ENCODE measurements at regions not wholly inside any gene's neighbourhood (a gene's known extent, or its start where the extent isn't known, plus 50 kb on each side); places are given as distances from the start of the nearest gene placed in this dataset.

- DNase-seq (no peak), ATAC-seq (no peak)
- Mint-ChIP-seq H3K4me1 (peaks cover 58% of the 10 kb centered on the region), H3K27me3 (no peaks in the 10 kb centered on the region), H3K27ac (peak overlapping the region; percentile 100), H3K4me3 (peak overlapping the region; percentile 82), H3K36me3 (ENCODE audit: low read depth) (peaks cover 15% of the 10 kb centered on the region)
- H3K9me3 ChIP-seq (ENCODE audit: control insufficient read depth, low read length, poor library complexity, severe bottlenecking), result no peaks in the 10 kb centered on the region
These were observed 75.8 kb downstream of the DAD1 start for GRCh38 chr14:22513066-22513812.

DNA sequence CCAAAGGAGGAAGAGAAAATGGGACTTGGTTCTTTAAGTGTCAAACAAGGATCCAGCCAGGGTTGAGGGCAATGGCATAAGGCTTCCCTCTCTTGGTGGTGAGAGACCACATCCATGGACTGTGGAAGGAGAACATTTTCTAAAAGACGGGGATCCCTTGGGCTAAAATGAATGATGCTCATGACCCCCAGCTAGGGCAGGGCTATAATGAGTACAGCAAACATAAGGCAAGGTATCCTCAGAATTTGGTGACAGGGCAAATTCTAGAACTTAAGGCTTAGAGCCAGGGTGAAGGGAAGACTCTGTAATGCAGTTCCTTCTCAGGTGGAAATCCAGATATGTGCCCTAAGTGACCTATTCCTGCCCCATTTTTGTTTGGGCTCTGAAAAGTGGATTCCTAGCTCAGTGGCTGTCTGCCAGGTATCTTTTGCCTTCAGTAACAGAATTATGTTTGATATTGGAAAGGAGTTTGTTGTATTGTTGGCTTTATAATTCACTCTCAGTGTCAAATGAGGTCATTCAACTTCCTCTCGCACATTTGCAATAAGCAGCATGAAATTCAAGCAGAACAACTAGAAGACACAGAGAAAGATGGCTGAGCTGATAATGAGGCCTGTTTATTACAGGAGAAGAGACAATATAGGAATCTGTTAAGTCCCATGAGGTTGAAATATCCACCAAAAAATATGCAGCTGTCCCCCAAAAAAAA, 76.8 kb downstream of the DAD1 start:
- Mint-ChIP-seq H3K4me3 (peak overlapping the region; percentile 79), H3K4me1 (peaks cover 51% of the 10 kb centered on the region), H3K27ac (peak overlapping the region; percentile 100), H3K36me3 (ENCODE audit: low read depth) (peaks cover 13% of the 10 kb centered on the region), H3K27me3 (no peaks in the 10 kb centered on the region)
- no peaks in the 10 kb centered on the region for H3K9me3 ChIP-seq (ENCODE audit: control insufficient read depth, low read length, poor library complexity, severe bottlenecking)
- no peak for DNase-seq
- ATAC-seq, result peak; percentile 46

DNA sequence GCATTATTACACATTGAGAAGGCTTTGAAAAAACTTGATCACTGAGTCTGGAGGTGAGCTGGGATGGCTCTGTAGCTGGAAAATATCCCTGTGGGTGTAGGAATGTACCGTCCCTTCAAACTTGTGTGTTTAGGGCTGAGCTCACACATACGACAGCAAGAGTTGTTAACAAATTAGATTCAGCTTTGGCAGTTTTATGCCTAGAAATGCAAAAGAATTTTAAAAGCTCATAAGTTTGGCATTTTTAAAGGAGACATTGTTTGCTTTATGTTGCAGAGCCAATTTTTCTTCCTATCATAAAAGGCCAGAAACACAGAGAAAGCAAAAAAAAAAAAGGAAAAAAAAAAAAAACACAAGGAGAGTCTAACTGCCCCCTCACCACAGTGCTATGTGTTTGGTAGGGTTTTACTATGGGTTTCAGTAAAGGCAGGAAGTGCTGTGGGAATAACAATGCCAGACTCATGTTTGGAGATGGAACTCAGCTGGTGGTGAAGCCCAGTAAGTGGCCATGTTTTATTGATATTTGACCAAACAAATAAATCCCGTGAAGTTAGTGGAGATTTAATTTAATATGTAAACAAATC, 78.4 kb downstream of the DAD1 start:
- no peak for ATAC-seq
- no peaks in the 10 kb centered on the region for H3K9me3 ChIP-seq (ENCODE audit: control insufficient read depth, low read length, poor library complexity, severe bottlenecking)
- Mint-ChIP-seq H3K27ac (peak overlapping the region; percentile 100), H3K27me3 (no peaks in the 10 kb centered on the region), H3K36me3 (ENCODE audit: low read depth) (peaks cover 18% of the 10 kb centered on the region), H3K4me1 (peaks cover 54% of the 10 kb centered on the region), H3K4me3 (peak overlapping the region; percentile 85)
- DNase-seq, result no peak

- Mint-ChIP-seq H3K27me3 (no peaks in the 10 kb centered on the region), H3K27ac (peak overlapping the region; percentile 100), H3K36me3 (ENCODE audit: low read depth) (peaks cover 15% of the 10 kb centered on the region), H3K4me3 (peak overlapping the region; percentile 85), H3K4me1 (peaks cover 50% of the 10 kb centered on the region)
- ATAC-seq (peak; percentile 54), DNase-seq (no peak)
- H3K9me3 ChIP-seq (ENCODE audit: control insufficient read depth, low read length, poor library complexity, severe bottlenecking), result no peaks in the 10 kb centered on the region
These were observed 79.2 kb downstream of the DAD1 start for GRCh38 chr14:22509751-22510300.

GRCh38 chr14:22509036-22509709, 79.9 kb downstream of the DAD1 start:
- no peaks in the 10 kb centered on the region for H3K9me3 ChIP-seq (ENCODE audit: control insufficient read depth, low read length, poor library complexity, severe bottlenecking)
- peaks cover 15% of the 10 kb centered on the region for H3K36me3 Mint-ChIP-seq (ENCODE audit: low read depth)
- H3K4me3 Mint-ChIP-seq, result peak overlapping the region; percentile 85
- DNase-seq (no peak), ATAC-seq (no peak)
- H3K27ac Mint-ChIP-seq, result peak overlapping the region; percentile 100
- peaks cover 50% of the 10 kb centered on the region for H3K4me1 Mint-ChIP-seq
- H3K27me3 Mint-ChIP-seq, result no peaks in the 10 kb centered on the region

GRCh38 chr14:22508662-22509035, 80.4 kb downstream of the DAD1 start:
- Mint-ChIP-seq H3K4me1 (peaks cover 54% of the 10 kb centered on the region), H3K27me3 (no peaks in the 10 kb centered on the region), H3K4me3 (peak overlapping the region; percentile 85), H3K36me3 (ENCODE audit: low read depth) (peaks cover 15% of the 10 kb centered on the region), H3K27ac (peak overlapping the region; percentile 100)
- no peaks in the 10 kb centered on the region for H3K9me3 ChIP-seq (ENCODE audit: control insufficient read depth, low read length, poor library complexity, severe bottlenecking)
- no peak for ATAC-seq
- DNase-seq, result no peak

DNA sequence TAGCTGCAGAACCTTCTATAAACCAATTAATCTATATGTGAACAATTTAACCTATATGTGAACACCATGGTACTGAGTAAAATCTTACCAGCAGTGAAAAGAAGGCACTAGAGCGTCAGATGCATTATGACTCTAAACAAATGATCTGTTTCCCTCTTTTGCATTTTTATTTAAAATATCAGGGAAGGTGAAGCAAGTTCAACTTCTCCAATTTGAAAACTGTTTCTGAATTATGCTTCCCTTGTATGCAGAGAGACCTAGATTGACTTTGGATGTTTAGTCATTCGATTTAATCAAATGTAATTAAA, 80.9 kb downstream of the DAD1 start:
- DNase-seq (no peak), ATAC-seq (no peak)
- Mint-ChIP-seq H3K36me3 (ENCODE audit: low read depth) (peaks cover 11% of the 10 kb centered on the region), H3K27ac (peak overlapping the region; percentile 100), H3K4me1 (peaks cover 53% of the 10 kb centered on the region), H3K27me3 (no peaks in the 10 kb centered on the region), H3K4me3 (peak overlapping the region; percentile 85)
- H3K9me3 ChIP-seq (ENCODE audit: control insufficient read depth, low read length, poor library complexity, severe bottlenecking), result no peaks in the 10 kb centered on the region

DNA sequence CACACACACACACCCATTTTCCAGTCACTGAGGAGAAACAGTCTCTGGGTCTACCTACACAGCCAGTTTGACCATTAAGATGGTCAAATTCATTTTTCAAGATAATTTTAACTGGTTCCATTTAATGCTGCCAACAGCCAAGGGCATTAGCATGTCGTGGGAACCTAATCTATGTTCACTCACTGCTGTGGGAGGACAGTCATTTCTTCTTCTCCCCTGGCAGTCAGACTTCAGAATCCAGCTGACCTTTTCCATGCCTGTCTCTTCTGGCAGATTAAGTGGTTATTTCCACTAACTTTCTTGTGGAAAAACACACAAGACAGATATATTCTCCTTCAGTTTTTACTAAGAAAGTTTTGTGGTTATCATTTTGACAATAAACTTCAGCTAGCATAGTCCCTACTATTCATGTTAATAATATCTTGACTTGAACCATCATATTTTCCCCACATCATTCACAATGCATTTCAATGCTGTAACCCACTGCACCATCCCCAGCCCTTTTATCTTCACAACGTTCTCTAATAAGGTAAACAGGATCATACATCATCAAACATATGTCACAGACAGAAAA, 82.2 kb downstream of the DAD1 start:
- DNase-seq, result no peak
- Mint-ChIP-seq H3K27me3 (no peaks in the 10 kb centered on the region), H3K4me1 (peaks cover 49% of the 10 kb centered on the region), H3K36me3 (ENCODE audit: low read depth) (peaks cover 11% of the 10 kb centered on the region), H3K4me3 (peak overlapping the region; percentile 90), H3K27ac (peak overlapping the region; percentile 100)
- no peaks in the 10 kb centered on the region for H3K9me3 ChIP-seq (ENCODE audit: control insufficient read depth, low read length, poor library complexity, severe bottlenecking)
- peak; percentile 51 for ATAC-seq

DNA sequence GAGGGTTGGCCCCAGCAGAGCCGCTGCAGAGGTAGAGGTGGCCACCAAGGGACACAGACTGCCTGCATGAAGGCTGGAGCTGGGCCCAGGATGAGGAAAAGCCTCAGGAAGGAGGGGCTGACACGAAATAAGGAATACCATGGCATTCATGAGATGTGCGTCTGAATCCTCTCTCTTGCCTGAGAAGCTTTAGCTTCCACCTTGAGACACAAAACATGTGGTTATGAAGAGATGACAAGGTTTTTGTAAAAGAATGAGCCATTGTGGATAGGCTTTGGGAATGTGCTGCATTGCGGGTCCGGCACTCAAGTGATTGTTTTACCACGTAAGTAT, 82.7 kb downstream of the DAD1 start:
- Mint-ChIP-seq H3K4me1 (peaks cover 47% of the 10 kb centered on the region), H3K27ac (peak overlapping the region; percentile 100), H3K36me3 (ENCODE audit: low read depth) (peaks cover 11% of the 10 kb centered on the region), H3K27me3 (no peaks in the 10 kb centered on the region), H3K4me3 (peak overlapping the region; percentile 90)
- no peaks in the 10 kb centered on the region for H3K9me3 ChIP-seq (ENCODE audit: control insufficient read depth, low read length, poor library complexity, severe bottlenecking)
- no peak for ATAC-seq
- no peak for DNase-seq

- H3K4me1 Mint-ChIP-seq, result peaks cover 46% of the 10 kb centered on the region
- ATAC-seq (peak; percentile 68), DNase-seq (no peak)
- no peaks in the 10 kb centered on the region for H3K9me3 ChIP-seq (ENCODE audit: control insufficient read depth, low read length, poor library complexity, severe bottlenecking)
- peak overlapping the region; percentile 90 for H3K4me3 Mint-ChIP-seq
- H3K27me3 Mint-ChIP-seq, result no peaks in the 10 kb centered on the region
- H3K27ac Mint-ChIP-seq, result peak overlapping the region; percentile 100
- peaks cover 11% of the 10 kb centered on the region for H3K36me3 Mint-ChIP-seq (ENCODE audit: low read depth)
These were observed 83.2 kb downstream of the DAD1 start for GRCh38 chr14:22505697-22506377.

DNA sequence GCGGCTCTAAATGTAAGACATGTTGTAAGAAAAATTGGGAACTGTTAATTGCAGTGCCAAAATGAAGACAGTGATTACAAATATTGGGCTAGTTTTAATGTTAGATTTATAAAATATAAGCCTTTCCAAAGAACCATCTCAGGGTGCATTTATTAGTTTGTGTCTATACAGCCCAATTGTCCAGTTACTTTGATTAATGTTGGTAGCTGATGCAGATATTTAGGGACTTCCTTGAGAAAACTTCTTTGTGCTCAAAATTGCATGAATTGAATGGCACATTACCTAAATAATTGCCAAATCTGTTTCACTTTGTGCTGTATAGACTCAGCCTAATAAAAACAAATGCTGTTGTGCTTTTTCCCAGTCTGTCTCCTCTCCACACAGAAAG, 83.7 kb downstream of the DAD1 start:
- Mint-ChIP-seq H3K36me3 (ENCODE audit: low read depth) (peaks cover 13% of the 10 kb centered on the region), H3K4me3 (peak overlapping the region; percentile 90)

DNA sequence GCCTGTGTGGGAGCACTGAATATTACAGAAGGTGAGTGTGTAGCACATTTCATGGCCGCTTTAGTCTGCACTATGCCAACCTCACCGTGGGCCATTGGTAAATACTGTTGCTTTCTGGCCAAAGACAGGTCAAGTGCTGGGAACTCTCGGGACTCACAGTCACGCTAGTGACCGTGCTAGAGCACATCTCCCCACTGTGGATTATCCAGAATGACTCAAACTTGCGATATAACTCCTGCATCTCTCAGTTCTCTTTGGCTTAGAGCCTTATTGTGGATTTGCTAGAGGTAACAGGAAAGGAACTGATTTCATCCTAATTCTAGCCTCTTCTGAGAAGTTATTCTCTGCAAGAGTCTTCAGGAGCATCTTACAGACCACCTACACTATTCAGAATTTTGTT, 86.5 kb downstream of the DAD1 start:
- Mint-ChIP-seq H3K27ac (peak overlapping the region; percentile 100), H3K4me3 (peak overlapping the region; percentile 85), H3K27me3 (no peaks in the 10 kb centered on the region), H3K36me3 (ENCODE audit: low read depth) (peaks cover 9% of the 10 kb centered on the region), H3K4me1 (peaks cover 36% of the 10 kb centered on the region)
- H3K9me3 ChIP-seq (ENCODE audit: control insufficient read depth, low read length, poor library complexity, severe bottlenecking), result no peaks in the 10 kb centered on the region
- ATAC-seq, result no peak
- no peak for DNase-seq

More for the DNA sequence above, 83.7 kb downstream of the DAD1 start:
- H3K9me3 ChIP-seq (ENCODE audit: control insufficient read depth, low read length, poor library complexity, severe bottlenecking), result no peaks in the 10 kb centered on the region
- H3K27me3 Mint-ChIP-seq, result no peaks in the 10 kb centered on the region
- peak overlapping the region; percentile 100 for H3K27ac Mint-ChIP-seq
- peaks cover 44% of the 10 kb centered on the region for H3K4me1 Mint-ChIP-seq
- ATAC-seq (no peak), DNase-seq (no peak)

All from T-helper 17 cell (primary cell).